Stimulated activated CD4-positive, alpha-beta T cell treated with anti-CD3 and anti-CD28 coated beads, Interleukin-1b, Interleukin-23, amount 100 ng/mL, for 4 hours (primary cell): ENCODE measurements at regions not wholly inside any gene's neighbourhood (a gene's known extent, or its start where the extent isn't known, plus 50 kb on each side); places are given as distances from the start of the nearest gene placed in this dataset.
"Not testable (repeated sequence)": the region's sequence is repeated elsewhere in the genome, so short reads cannot be mapped to it uniquely, and the experiment has no call there.

ENCODE experiments used
- DNase-seq, 2 donors: peaks; one replicate each; pipeline ENCODE4 v3.0.0-alpha.2; 2020; ENCODE audit warnings: low read depth in 2 of 2

DNA sequence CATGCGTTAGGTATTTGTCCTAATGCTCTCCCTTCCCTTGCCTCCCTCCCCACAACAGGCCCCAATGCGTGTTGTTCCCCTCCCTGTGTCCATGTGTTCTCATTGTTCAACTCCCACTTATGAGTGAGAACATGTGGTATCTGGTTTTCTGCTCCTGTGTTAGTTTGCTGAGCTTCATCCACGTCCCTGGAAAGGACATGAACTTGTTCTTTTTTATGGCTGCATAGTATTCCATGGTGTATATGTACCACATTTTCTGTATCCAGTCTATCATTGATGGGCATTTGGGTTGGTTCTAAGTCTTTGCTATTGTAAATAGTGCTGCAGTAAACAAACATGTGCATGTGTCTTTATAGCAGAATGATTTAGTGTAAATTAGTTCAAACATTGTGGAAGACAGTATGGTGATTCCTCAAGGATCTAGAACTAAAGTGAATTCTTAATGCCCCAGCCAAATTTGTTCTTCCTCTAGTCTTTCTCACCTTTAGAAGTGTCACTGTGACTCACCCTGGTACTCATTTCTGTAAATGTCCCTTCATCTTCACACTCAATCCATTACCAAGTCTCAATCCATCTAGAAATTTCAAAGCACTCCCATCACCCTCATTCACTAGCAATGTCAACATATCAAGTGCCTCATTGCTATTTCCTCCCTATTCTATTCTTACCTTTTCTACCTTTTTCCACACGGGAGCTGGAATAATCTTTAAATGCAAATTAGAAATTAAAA is 123.9 kb downstream of the MREG start:
- not testable (repeated sequence) for DNase-seq

DNA sequence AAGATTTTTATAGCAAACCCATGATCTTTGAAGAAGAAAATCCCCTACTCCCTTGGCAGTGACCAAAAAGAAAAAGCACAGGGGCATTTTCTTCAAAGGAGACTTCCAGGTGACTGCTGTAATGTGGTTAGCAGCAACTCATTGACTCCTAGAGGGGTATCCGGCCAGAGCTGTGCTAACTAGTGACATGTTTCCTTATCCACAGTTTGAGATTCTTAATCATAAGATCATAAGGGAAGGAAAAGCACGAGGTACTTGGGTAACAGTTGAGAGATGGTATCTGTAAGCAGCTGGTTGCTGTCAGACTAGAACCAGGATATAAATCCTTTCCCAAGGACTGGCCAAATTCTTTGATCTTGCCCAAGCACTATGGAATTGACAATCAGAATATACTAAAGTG is 124.7 kb downstream of the MREG start:
- DNase-seq = no peak

DNA sequence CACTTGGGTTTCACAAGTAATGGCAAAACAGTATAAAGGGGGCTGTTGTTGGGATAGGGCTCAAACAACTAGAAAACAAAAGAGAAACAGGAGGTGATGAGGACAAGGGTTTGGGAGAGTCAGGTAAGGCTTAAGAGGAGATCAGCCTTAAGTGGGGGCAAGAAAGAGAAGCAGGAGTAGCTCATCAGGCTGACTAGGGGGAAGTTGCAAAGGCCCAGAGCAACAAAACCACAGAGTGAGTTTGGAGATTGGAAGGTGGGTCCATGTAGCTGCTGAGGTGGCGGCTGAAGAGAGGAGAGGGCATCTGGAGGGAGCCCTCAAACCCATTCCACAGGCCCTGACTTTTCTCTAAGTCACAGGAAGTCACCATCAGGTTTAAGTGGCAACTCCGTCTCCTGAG is 126.0 kb downstream of the MREG start:
- DNase-seq = no peak

DNA sequence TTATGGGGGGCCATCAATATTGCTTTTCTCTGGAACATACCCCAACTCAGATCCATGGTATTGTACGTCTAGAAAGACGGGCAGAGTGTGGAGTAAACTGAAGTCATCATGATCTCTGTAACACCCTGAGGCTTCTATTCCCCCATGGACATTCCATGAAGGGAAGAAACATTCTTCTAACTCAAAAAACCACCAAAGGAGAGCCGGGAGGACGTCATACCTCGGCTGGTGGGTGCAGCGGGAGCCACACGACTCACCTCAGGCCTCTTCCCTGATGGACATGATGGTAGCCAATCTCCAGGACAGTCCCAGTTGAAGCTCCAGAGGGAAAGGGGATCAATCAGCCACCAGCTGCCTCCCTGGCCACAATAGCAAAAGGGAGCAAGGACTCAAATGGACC is 127.3 kb downstream of the MREG start:
- no peak for DNase-seq

DNA sequence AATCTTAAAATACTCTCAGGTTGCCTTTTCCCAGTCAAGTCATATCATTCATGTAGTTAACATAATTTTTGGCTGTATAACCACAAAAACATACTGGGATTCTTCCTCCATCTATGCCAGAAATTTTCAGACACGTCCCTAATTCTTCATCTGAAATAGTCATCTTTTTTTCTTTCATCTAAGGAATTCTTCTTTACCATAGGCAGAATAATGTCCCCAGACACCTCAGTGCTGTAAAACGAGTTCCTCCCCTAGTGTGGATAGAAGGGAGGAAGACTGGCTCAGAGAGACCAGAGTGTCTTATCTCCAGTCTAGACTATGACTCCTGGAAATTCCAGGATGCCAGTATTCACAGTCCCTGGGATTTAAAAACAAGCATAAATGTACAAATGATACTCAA is 127.8 kb downstream of the MREG start:
- DNase-seq = no peak

DNA sequence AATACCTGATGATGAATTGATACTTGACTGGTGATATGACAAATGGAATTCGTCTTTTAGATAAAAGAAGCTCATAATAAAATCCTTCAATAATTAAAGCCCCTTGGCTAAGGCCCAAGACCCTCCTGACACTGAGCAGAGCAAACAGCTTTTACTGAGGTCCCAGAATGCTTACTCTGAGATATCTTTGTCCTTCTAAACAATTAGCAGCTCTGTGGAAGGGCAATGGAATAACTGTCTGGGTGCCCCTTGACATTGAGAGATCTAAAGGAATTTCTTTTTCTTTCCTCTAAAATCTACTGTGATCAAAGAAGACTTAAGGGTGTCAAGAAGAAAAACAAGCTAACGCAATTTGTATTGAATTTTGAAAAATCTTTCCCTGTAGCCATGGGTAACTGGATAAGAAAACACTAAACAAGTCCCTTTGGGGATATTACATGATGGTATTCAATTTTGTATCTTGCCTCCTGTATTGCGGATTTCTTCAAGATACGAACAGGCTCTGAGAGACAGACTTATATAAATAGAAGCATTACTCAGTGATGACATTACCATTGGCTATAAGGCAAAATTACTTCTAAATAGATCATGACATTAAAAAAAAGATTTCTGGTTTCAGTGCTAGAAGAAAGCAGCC is 128.8 kb downstream of the MREG start:
- no peak for DNase-seq

DNA sequence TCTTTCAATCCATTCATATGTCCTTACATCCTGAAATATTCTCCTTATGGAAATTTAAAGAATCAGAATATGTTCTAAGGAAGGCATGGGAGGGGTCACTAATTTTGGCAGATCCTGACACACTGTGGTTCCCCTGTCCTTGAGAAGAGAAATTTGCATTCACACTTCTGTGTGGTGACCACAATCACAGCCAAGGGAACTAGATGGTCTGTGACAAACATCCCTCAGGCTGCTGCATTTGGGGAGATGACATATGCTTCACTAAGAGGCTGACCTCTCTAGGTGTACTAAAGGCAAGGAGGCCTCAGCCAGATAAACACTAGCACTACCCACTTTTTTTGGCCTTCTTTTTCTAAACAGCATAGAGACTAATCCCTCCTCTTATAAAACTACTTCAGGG is 129.6 kb downstream of the MREG start:
- no peak for DNase-seq

DNA sequence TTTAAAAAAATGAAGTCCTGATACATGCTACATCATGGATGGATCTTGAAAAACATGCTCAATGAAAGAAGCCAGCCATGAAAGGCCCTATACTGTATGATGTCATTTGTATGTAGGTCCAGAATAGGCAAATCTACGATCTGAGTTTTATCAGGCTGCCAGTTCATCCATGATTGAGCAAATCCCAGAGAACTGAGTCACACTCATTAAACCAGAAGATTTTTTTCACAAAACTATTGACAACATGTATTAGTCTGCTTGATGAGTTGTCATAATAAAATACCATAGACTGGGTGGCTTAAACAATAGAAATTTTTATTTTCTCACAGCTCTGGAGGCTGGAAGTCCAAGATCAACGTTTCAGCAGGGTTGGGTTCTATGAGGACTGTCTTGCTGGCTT is 130.7 kb downstream of the MREG start:
- DNase-seq = no peak

DNA sequence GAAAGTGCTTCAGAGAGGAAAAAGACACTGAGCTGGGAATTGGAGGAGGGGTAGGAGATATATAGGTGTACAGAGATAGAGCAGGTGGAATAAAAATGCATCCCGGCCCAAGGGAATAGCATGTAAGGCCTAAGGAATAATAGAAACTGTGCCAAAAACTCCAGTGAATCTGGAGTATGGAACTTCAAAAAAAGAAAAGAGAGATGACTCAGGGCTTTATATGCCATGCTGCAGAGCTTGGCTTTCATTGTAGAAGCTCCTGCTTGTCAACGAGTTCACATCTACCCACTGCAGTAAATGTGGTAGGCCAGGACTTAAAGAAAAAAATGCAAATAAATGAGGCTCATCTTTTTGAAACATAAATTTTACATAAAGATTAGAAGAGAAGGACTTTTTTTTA is 131.8 kb downstream of the MREG start:
- no peak for DNase-seq

DNA sequence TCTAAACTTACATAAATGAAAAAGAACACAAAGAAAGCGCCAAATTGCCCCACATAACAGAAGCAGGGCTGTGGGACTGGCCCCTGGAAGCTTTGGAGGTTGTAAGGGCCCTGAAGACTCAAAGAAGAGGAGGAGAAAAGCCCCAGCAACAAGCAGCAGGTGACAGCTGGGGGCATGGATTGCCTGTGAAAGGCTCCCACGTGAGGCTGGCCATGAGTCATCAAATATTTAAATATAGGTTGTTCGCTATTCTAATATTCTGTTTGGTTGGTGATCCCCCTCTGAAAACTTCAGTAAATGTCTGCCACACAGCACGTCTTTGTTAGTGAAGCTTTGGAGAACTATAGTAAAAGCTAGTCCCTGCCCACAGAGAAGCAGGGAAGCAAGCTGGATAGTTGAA is 132.4 kb downstream of the MREG start:
- no peak for DNase-seq

DNA sequence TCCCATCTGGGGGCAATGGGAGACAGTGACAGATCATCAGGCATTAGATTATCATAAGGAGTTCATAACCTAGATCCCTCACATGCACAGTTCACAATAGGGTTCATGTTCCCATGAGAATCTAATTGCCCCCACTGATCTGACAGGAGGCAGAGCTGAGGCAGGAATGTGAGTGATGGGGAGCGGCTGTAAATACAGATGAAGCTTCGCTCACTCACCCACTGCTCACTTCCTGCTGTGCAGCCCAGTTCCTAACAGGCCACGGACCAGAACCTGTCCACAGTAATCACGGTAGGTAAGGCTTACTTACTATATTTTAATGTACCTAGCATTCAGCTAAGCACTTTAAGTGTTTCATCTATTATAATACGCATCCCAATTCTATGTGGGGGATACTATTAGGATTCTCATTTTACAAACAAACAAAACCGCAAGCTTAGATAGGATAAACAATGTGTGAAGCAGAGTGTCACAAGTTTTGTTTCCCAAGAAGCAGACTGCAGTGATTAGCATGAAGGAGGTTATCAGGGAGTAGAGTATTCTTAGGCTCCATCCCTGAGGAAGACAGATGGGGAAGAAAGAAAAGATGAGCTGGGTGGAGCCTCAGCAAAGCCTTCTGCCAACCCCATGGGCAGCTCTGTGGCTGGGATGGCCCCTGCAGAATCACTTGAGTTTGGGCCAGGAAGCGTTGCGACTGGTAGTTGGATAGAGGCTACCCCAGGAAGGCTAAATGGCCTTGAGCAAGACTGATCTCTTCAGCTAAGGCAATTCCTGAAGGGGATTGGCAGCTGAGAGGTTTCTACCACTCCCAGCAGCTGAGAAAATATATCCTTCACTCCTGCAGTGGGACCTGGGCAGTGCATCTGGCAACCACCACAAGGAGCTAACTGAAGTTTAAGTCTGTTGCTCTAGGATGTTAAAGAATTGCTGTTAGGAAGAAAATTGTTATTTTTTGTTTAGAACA is 133.1 kb downstream of the MREG start:
- no peak for DNase-seq

DNA sequence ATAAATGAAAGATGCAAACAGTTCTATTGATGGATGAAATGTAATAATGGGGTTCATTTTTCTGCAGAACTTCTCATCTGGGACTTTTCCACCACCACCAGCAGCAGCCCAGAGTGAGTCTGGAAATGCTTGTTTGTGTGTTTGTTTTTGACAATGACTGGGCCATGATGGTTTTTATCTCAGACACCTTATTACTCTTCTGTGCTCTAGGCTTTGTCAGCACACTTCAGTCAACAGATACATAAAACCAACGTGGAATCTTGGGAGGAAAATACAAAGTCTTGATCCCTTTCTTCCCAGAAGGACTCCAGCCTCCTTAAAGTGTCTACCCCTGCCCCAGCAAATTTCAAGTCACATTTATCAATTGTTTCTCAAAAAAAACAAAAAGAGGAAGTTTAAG is 134.0 kb downstream of the MREG start:
- no peak for DNase-seq

DNA sequence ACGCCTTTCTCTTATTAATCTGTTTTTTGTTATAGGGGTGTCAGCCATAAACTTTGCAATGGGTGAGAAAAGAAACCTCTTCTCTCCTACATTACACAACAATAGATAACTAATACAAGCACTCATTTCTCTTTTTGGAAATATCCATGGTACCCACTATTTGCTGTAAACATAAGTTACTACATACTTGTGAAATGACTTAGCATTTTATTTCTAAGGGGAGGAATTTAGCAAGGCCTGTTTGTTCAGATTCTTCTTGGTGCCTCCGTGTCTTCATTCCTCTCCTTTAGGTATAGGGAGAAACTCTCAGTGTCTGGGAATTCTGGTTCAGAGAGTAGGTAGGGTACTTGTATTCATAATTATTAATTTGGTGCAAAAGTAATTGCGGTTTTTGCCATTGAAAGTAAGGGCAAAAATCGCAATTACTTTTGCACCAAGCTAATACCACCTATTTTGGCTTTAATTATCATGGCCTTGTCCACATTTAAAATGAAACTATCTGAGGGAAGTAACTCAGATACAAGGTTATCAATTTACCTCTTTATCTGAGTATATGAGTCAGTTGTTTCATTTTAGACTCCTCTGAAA is 134.8 kb downstream of the MREG start:
- DNase-seq = no peak

DNA sequence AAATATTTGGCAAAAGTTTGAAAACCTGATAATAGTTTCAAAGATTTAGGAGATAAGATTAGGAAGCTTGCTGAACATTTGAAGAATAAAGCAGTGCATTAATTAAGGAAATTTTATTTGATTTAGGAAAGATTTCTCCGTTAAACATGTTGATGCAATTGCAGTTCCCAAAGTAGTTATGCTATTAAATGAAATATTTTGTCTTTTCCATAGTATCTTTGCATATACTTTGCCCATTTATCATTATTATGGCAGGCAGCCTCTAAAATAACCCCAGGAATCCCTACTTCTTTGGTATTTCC is 136.5 kb downstream of the MREG start:
- no peak for DNase-seq

DNA sequence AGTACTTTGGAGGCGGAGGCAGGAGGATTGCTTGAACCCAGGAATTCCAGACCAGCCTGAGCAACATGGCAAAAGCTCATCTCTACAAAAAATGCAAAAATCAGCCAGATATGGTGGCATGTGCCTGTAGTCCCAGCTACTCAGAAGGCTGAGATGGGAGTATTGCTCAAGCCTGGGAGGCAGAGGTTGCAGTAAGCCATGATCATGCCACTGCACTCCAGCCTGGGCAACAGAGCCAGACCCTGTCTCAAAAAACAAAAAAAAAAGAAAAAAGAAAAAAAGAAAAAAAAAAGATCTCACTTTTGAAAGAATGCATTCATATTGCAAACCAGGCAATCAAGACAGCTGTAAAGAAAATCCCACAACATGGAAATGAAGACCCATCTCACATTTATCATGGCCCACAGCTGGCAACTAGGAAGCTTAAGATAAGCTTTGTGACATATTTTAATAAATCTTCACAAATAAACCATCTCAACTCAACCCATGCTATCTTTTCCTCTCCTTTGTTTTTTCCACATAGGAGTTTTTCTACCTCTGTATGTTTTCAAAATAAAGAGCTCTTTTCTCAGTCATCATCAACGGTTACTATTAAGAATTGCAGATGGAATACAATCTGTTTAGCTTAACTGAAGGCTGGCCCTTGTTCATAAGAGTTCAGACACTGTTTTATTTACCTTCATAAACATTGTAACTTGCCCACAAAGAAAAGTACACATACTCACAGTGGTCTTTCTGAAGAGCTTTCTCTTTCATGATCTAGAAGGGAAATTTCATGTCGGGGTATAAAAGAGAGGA is 137.0 kb downstream of the MREG start:
- no peak for DNase-seq

DNA sequence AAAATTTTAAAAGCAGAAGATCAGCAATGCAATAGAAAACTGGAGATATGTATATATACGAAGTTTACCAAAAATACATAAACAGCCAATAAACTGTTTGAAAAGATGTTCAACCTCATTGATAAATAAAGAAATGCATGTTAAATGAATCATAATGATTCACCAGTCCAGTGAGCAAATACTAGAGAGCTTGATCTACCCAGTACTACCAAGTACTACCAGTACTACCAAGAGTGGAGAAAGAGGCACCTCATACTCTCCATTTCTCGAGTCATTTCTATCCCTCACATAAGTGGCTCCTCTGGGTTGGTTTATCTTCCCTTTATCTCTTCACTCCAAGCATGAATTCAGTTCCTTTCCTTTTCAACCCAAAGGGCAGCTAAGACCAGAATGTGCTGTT is 138.9 kb downstream of the MREG start:
- DNase-seq = no peak

DNA sequence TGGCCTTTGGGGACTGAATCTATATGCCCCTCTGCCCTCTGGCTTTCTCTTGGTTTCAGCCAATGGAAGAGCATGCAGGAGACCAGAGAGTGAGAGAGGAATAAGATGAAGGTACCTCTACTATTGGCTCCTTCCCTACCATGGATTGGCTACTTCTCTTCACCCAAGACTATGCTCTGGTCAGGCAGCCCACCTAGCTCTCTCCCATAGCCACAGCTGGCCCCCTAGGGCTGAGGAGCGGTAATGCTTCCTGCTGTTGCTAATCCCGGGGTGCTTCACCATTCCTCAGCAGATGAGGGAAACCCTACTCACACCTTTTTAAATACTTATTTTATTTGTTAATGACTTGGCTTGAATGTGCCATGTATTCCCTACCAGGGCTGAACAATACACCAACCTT is 142.4 kb downstream of the MREG start:
- DNase-seq = no peak

DNA sequence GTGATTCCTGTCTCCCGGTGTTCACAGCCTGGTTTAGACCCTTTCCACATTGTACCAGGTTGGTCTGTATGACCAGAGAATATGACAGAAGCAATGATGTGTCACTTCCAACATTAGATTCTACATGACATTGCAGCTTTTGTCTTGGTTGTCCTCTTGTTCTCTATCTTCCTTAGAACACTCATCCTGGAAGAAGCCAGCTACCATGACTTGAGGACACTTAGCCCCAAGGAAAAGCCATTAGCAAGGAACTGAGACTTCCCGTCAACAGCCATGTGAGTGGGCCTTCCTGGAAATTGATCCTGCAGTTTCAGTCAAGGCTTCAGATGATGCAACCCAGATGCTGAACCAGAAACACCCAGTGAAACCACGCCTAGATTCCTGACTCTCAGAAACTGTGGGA is 143.3 kb downstream of the MREG start:
- no peak for DNase-seq

DNA sequence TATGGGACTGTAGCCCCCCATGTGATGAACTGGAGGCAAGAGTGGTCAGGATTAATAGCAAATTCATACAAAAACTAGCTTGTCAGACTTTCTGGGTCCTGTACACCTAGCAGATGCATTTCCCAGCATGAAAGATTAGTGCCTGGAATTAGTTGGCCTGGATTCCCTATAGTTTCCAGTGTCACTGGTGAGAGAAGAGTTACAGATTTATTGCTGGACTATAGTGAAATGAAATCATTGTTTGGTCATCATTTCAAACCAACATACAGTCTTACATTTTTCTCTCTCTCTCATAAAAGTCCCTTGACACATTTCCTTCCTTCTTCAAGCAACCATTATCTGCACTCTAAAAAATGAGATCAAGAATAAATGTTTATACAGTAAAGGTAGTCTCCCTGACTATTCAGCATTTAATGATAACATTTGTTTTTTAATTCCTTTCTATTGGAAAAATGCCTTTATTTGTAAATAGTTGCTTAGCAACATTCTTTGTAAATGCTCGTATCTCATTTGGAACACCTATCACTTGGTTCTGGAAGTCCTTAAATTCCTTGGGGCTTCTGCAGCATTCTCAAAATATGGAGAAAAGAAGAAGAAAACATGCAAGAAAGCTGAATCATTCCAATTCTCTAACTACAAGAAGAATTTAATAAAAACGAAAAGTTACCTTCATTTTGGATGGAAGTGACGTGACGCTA is 144.4 kb downstream of the MREG start:
- DNase-seq = no peak

DNA sequence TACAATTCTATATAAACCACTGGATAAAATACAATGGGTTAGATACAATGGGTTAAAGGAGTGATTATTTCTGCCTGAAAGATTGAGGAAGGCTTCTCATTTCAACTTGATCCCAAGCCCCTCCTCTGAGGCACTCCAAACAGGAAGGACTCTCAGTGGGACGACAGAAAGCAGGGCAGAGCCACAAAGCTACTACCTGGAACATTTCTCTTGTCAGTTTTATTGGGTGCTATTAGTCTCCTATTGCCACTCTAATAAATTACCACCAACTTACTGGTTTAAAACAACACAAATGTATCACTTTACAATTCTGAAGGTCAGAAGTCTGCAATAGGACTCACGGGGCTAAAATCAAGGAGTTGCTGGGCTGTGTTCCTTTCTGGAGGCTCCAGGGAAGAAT is 146.7 kb downstream of the MREG start:
- DNase-seq = no peak

DNA sequence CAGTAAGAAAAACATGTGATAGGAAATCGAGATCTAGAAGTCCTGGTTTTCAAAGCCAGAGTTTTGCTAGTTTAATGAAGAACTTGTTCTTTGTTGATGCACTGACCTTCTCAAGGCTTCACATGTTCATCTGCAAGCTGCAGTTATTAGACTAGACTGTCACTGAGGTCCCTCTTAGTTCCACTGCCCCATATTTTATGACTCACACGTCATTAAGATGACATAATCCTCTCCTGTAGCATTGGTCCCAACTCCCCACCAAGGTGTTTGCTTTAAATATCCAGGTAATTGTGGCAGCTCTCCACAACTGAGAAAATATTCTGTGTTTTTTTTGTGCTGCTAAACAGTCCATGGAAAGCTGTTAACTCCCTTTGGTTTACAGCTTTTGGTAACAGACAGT is 149.7 kb downstream of the MREG start:
- DNase-seq = no peak
